NCI-H2227 (cell line): ENCODE measurements at regions not wholly inside any gene's neighbourhood (a gene's known extent, or its start where the extent isn't known, plus 50 kb on each side); places are given as distances from the start of the nearest gene placed in this dataset.

Source experiments
- DNase-seq: peaks from one replicate; lab custom pipeline; 2025; ENCODE audit not compliant: unreplicated experiment; lab: John Stamatoyannopoulos, UW

GRCh38 chr4:26099967-26100366 is 185.9 kb downstream of the SMIM20 start:
- DNase-seq, result no peak

- no peak for DNase-seq
Measured at GRCh38 chr4:26101011-26101410, 187.0 kb downstream of the SMIM20 start.

GRCh38 chr4:26104056-26104685 is 190.2 kb downstream of the SMIM20 start:
- DNase-seq, result no peak

GRCh38 chr4:26105337-26105736 is 191.3 kb downstream of the SMIM20 start:
- DNase-seq, result no peak

GRCh38 chr4:26105815-26106699 is 192.0 kb downstream of the SMIM20 start:
- no peak for DNase-seq

- no peak for DNase-seq
Measured at GRCh38 chr4:26106776-26107175, 192.8 kb downstream of the SMIM20 start.

GRCh38 chr4:26108054-26108453 is 194.0 kb downstream of the SMIM20 start:
- no peak for DNase-seq

- DNase-seq, result no peak
Measured at GRCh38 chr4:26110493-26110892, 196.5 kb downstream of the SMIM20 start.

GRCh38 chr4:26113339-26113940 is 199.4 kb downstream of the SMIM20 start:
- DNase-seq, result no peak

GRCh38 chr4:26116057-26116456 is 202.0 kb downstream of the SMIM20 start:
- DNase-seq, result no peak

GRCh38 chr4:26120098-26120825 is 200.6 kb upstream of the RBPJ start:
- no peak for DNase-seq

- DNase-seq, result no peak
Measured at GRCh38 chr4:26122690-26123089, 198.1 kb upstream of the RBPJ start.

GRCh38 chr4:26124753-26125321 is 196.0 kb upstream of the RBPJ start:
- no peak for DNase-seq

GRCh38 chr4:26126143-26126718 is 194.6 kb upstream of the RBPJ start:
- no peak for DNase-seq

- DNase-seq, result no peak
Measured at GRCh38 chr4:26126994-26127393, 193.8 kb upstream of the RBPJ start.

GRCh38 chr4:26127851-26128337 is 192.9 kb upstream of the RBPJ start:
- DNase-seq, result no peak

- no peak for DNase-seq
Measured at GRCh38 chr4:26130173-26130572, 190.6 kb upstream of the RBPJ start.

- DNase-seq, result no peak
Measured at GRCh38 chr4:26130841-26131432, 189.9 kb upstream of the RBPJ start.

- no peak for DNase-seq
Measured at GRCh38 chr4:26131711-26132110, 189.1 kb upstream of the RBPJ start.

- no peak for DNase-seq
Measured at GRCh38 chr4:26132858-26133257, 188.0 kb upstream of the RBPJ start.
